SK-N-SH (cell line): ENCODE measurements at regions not wholly inside any gene's neighbourhood (a gene's known extent, or its start where the extent isn't known, plus 50 kb on each side); places are given as distances from the start of the nearest gene placed in this dataset.

Experiments used
- ELF1 ChIP-seq: IDR thresholded peaks from 2 replicates; pipeline ENCODE4 v1.4.0; 2012
- GABPA ChIP-seq: IDR thresholded peaks from 2 replicates; pipeline ENCODE4 v1.4.0; 2012; ENCODE audit warnings: low read depth, mild to moderate bottlenecking
- MEF2A ChIP-seq: IDR thresholded peaks from 2 replicates; pipeline ENCODE4 v1.4.0; 2012; ENCODE audit warnings: low read depth, borderline replicate concordance
- NFIC ChIP-seq: IDR thresholded peaks from 2 replicates; pipeline ENCODE4 v1.4.0; 2012; ENCODE audit warnings: borderline replicate concordance
- POLR2AphosphoS5 ChIP-seq: IDR thresholded peaks from 2 replicates; pipeline ENCODE4 v1.6.1; 2012; ENCODE audit warnings: low read depth, low read length
- RAD21 ChIP-seq: IDR thresholded peaks from 2 replicates; pipeline ENCODE4 v1.6.1; 2012; ENCODE audit warnings: mild to moderate bottlenecking, low read length
- RCOR1 ChIP-seq: fragments of 150-350 bp; IDR thresholded peaks from 2 replicates; pipeline ENCODE4 v1.6.1; 2017; ENCODE audit warnings: antibody characterized with exemption, low read length
- RFX5 ChIP-seq: IDR thresholded peaks from 2 replicates; pipeline ENCODE4 v1.6.1; 2012; ENCODE audit warnings: mild to moderate bottlenecking, improper control_type of control experiment, low read length
- YY1 ChIP-seq: IDR thresholded peaks from 2 replicates; pipeline ENCODE4 v1.4.0; 2012; ENCODE audit warnings: low read depth, mild to moderate bottlenecking
- TF ChIP-seq, protein P1 (sequence below): fragments of 200-600 bp; sonication (generic); IDR thresholded peaks from 2 replicates; pipeline ENCODE4 v1.6.1; 2017; ENCODE audit warnings: antibody characterized with exemption, mild to moderate bottlenecking, moderate library complexity
- TF ChIP-seq, protein P2 (sequence below): IDR thresholded peaks from 2 replicates; pipeline ENCODE4 v1.4.0; 2012; ENCODE audit warnings: low read depth
- TF ChIP-seq, protein P3 (sequence below): fragments of 150-350 bp; IDR thresholded peaks from 2 replicates; pipeline ENCODE4 v1.6.1; 2016; ENCODE audit warnings: mild to moderate bottlenecking, low read depth, low read length
- TF ChIP-seq, protein P4 (sequence below): IDR thresholded peaks from 2 replicates; pipeline ENCODE4 v1.6.1; 2012; ENCODE audit warnings: mild to moderate bottlenecking, low read depth, low read length, moderate library complexity

DNA sequence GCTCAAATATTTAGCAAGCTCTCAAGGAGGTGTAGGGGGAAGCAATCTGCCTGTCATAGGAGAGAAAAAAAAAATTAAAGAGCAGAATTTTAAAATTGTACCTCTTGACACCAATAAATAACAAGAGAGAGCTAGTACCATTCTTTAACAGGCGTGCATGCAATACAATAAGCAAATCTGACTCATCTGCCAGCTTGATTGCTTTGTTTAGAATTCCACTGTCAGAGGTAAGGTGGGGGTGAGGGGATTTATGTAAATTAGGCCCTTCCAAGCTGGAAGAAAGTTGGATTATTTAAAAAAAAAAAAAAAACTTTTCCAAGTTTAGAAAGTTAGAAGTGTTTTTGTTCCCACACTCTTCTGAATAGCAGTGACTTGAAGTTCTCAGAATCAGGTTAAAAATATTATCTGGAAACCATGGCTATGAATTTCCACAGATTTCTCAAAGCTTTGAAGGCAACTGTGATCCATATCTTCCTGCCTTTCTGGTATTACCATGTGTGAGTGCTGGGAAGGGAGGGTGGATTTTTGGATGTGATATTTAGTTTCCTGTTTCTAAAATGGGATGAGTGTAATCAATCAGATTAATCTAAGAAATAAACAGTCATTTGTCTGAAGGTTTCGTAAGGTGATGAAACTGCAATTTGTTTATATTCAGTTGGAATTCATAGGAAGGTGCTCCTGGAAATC, 477.5 kb downstream of the TLE4 start:
- TF ChIP-seq, protein P1, sequence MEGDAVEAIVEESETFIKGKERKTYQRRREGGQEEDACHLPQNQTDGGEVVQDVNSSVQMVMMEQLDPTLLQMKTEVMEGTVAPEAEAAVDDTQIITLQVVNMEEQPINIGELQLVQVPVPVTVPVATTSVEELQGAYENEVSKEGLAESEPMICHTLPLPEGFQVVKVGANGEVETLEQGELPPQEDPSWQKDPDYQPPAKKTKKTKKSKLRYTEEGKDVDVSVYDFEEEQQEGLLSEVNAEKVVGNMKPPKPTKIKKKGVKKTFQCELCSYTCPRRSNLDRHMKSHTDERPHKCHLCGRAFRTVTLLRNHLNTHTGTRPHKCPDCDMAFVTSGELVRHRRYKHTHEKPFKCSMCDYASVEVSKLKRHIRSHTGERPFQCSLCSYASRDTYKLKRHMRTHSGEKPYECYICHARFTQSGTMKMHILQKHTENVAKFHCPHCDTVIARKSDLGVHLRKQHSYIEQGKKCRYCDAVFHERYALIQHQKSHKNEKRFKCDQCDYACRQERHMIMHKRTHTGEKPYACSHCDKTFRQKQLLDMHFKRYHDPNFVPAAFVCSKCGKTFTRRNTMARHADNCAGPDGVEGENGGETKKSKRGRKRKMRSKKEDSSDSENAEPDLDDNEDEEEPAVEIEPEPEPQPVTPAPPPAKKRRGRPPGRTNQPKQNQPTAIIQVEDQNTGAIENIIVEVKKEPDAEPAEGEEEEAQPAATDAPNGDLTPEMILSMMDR, result no peak
- no peak for TF ChIP-seq RCOR1
- no peak for TF ChIP-seq NFIC
- no peak for TF ChIP-seq POLR2AphosphoS5
- no peak for TF ChIP-seq GABPA
- TF ChIP-seq, protein P2, sequence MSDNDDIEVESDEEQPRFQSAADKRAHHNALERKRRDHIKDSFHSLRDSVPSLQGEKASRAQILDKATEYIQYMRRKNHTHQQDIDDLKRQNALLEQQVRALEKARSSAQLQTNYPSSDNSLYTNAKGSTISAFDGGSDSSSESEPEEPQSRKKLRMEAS, result no peak
- TF ChIP-seq, protein P3, sequence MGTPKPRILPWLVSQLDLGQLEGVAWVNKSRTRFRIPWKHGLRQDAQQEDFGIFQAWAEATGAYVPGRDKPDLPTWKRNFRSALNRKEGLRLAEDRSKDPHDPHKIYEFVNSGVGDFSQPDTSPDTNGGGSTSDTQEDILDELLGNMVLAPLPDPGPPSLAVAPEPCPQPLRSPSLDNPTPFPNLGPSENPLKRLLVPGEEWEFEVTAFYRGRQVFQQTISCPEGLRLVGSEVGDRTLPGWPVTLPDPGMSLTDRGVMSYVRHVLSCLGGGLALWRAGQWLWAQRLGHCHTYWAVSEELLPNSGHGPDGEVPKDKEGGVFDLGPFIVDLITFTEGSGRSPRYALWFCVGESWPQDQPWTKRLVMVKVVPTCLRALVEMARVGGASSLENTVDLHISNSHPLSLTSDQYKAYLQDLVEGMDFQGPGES, result no peak
- TF ChIP-seq ELF1, result no peak
- no peak for TF ChIP-seq RAD21
- TF ChIP-seq MEF2A, result no peak
- TF ChIP-seq RFX5, result no peak
- no peak for TF ChIP-seq YY1
- TF ChIP-seq, protein P4, sequence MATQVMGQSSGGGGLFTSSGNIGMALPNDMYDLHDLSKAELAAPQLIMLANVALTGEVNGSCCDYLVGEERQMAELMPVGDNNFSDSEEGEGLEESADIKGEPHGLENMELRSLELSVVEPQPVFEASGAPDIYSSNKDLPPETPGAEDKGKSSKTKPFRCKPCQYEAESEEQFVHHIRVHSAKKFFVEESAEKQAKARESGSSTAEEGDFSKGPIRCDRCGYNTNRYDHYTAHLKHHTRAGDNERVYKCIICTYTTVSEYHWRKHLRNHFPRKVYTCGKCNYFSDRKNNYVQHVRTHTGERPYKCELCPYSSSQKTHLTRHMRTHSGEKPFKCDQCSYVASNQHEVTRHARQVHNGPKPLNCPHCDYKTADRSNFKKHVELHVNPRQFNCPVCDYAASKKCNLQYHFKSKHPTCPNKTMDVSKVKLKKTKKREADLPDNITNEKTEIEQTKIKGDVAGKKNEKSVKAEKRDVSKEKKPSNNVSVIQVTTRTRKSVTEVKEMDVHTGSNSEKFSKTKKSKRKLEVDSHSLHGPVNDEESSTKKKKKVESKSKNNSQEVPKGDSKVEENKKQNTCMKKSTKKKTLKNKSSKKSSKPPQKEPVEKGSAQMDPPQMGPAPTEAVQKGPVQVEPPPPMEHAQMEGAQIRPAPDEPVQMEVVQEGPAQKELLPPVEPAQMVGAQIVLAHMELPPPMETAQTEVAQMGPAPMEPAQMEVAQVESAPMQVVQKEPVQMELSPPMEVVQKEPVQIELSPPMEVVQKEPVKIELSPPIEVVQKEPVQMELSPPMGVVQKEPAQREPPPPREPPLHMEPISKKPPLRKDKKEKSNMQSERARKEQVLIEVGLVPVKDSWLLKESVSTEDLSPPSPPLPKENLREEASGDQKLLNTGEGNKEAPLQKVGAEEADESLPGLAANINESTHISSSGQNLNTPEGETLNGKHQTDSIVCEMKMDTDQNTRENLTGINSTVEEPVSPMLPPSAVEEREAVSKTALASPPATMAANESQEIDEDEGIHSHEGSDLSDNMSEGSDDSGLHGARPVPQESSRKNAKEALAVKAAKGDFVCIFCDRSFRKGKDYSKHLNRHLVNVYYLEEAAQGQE, result no peak
